ENCODE measurements at regions not wholly inside any gene's neighbourhood (a gene's known extent, or its start where the extent isn't known, plus 50 kb on each side); places are given as distances from the start of the nearest gene placed in this dataset.

DNA sequence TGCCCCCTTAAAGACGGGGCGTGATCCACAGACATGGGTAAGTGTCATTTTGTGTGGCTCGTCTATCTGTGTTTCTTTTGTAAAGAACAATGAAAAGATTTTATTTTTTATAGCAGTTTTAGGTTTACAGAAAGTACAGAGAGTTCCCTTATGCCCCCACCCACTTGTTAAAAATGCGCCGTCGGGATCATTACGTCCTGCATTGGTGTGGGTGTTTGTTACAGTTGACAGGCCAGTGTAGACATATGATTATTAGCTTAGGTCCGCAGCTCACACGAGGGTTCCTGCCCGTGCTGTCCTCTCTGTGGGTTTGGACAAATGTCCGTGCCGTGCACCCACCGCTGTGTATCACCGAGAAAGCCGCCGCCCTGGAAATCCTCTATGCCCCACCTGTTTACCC lies 50.5 kb downstream of the RGS12 start:
- no peak for DNase-seq

DNA sequence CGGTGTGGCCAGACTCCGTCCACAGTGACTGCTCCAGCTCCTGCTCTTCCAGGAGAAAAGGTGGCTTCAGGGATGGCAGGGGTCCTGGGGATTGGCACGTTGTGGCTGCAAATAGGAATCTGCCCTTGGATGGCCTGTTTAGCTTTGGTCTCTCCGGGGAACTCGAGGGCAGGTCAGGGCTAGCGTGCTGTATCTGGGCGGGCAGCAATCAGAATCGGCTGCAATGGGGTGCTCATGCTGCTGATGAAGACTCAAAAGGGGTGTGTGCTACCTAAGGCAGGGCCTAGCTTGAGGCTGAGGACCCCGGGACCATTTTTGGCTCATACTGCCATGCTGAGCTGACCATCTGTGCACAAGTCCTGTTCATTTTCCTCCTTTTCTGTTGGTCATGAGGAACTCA lies 51.3 kb downstream of the RGS12 start:
- DNase-seq = no peak

GRCh38 chr4:3344596-3344995 lies 51.8 kb downstream of the RGS12 start:
- no peak for DNase-seq

DNA sequence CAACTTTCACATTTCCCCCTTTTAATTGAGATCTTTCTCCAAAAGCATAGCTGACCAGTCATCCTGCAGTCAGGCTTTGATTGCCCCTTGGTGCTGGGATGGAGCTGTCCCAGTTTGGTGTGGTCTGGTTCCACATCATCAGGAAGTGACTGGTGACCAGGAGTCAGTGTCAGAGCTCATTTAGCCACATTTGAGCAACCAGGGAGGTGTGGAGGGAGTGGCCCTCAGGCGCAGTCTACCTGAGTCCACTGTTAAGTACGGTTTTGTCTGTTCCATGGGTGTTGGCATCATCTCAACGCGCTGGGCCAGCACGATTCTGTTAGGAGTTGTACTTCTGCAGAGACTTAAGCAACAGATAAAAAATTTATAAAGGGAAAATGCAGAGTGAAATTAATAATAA lies 52.6 kb downstream of the RGS12 start:
- DNase-seq = no peak

DNA sequence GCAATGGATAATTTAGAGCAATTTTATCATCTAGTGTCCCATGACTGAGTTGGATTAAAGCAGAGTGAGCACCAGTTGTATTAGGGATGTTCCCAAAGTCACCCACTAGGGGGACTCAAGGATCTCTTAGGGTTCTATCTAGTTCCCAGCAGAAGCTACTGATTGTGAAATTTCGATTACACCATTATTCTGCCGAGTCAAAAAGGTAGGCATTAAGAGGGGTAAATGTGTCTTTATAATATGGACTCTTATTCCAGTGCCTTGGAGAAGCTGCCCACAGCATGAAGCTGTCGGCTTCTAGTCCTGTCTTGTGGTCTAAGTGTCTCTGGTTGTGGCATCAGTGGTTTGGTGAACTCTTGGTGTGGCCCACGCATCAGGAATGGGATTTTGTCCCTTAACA lies 53.3 kb downstream of the RGS12 start:
- DNase-seq = no peak

- no peak for DNase-seq
Measured at GRCh38 chr4:3347871-3348270, 55.0 kb downstream of the RGS12 start.

DNA sequence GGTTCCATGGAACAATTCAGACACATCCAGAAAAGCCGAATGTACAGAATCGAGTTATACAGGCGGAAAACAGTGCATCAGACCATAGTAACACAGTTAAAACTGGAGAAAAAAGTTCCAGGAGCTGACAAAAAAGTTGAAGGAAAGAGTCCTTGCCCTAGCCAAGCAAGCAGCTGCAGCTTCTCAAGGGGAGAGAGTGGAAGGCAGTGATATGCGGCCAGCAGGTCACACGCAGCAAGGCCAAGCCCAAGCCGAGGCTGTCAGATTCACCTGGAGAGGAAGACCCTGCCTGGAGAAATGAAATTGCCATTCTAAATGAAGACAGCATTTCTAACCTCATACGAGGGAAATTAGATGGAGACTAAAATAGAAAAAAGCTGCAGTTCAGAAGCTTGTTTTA lies 55.8 kb downstream of the RGS12 start:
- no peak for DNase-seq

- DNase-seq = no peak
Measured at GRCh38 chr4:3349116-3349515, 56.3 kb downstream of the RGS12 start.

DNA sequence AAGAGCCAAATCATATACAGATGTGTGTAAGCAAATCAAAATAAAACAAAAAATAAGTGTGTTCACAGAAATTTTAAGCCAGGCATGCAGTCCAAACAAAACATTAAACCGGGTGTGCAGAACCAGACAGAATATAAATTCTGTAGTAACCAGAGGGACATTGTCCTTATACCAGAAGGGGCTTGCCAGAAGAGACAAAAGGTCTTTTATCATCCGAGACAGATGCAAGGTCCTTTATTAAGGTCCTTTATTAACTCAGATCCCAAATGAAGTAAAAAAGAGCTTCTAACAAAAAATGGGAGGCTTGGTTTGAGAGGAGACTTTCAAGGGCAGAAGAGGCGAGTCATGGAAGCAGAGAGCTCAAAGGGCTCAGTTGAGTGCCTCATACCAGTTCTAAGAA lies 59.2 kb downstream of the RGS12 start:
- no peak for DNase-seq

DNA sequence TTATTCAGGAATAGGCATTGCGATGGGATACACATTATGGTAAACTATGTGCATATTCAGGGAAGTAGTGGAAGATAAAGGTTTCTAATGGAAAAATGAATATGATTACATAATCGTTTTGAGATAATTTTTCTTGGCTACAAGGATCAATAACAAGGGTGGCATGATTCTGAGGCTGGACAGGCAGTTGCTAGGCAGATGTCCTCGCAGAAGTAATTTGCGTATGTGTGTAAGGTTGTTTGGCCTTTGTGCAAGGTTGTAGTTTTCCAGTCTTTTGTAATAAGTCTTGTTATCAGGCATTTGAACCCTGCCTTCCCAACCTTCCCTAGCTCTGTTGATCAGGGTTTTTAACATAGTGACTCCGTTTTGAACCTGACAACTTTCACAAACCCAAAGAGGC lies 59.7 kb downstream of the RGS12 start:
- no peak for DNase-seq

DNA sequence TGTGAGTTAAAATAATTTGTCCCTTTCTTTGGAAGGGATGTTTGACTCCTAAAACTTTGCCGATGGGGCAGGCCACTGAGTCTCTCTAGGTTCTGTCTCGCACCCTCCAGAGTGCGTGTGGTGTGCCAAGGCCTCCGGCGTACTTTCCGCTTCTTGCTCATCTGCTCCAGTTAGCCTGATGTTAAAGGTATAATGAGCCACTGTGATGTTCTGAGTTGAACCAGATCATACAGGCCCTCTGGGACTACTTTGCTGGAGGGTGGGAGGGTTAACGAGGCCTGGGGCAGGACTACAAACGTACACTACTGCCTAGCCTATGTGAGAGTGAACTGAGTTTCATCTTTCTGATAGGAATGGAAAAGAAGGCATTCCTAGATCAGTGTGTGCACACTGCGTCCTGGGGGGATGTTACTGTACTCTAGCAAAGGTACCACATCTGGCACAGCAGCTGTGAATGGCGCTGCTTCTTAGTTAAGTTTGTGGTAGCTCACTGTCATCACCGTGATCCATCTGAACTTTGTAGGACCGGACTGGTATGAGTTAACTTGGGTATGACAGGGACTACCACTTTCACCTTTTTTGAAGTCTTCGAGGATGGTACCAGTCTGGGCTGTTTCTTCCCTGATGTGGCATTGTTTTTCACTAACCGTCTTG lies 60.2 kb downstream of the RGS12 start:
- DNase-seq = no peak

- no peak for DNase-seq
Measured at GRCh38 chr4:3353752-3354454, 61.1 kb downstream of the RGS12 start.

GRCh38 chr4:3354455-3354811 lies 61.6 kb downstream of the RGS12 start:
- DNase-seq = no peak

GRCh38 chr4:3355266-3355748 lies 62.5 kb downstream of the RGS12 start:
- DNase-seq = no peak

GRCh38 chr4:3358656-3359055 lies 65.8 kb downstream of the RGS12 start:
- no peak for DNase-seq

DNA sequence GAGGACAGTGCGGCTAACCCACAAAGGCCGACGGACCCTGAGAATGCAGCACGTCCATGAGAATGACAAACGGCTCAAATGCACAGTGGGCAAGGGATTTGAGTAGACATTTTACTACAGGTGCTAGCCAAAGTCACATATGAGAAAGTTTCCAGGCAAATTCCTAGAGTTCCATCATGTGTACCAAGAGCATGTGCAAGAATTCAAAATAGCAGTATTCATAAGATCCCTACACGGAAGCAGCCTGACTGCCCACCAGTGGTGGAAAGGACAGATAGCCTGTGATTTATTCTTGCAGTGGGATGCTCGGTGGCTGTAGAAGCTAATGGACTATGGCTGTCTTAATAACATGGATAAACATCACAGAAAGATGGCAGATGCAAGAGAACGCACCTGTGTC lies 68.0 kb downstream of the RGS12 start:
- no peak for DNase-seq

GRCh38 chr4:3361406-3361805 lies 68.6 kb downstream of the RGS12 start:
- no peak for DNase-seq

DNA sequence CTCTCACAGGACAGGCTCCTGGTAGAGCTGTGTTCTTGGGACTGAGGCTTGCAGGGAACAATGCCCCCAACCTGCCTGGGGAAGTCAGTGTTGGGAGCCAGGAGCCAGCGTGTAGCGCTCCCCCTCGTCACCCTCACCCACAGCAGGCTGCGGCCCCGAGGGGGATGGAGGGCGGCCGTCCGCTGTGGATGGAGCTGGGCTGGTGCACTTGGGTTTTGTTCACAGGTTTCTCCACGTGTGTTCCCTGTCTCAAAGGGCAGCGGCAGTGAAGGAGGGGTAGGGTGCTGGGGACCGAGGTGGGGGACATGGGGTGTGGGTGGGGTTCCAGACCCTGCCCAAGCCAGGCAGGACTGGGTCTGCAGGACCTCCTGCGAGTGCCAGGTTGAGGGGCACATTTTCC lies 69.1 kb downstream of the RGS12 start:
- no peak for DNase-seq

GRCh38 chr4:3362431-3363287 lies 69.8 kb downstream of the RGS12 start:
- no peak for DNase-seq

- DNase-seq = no peak
Measured at GRCh38 chr4:3363411-3364141, 70.8 kb downstream of the RGS12 start.

DNA sequence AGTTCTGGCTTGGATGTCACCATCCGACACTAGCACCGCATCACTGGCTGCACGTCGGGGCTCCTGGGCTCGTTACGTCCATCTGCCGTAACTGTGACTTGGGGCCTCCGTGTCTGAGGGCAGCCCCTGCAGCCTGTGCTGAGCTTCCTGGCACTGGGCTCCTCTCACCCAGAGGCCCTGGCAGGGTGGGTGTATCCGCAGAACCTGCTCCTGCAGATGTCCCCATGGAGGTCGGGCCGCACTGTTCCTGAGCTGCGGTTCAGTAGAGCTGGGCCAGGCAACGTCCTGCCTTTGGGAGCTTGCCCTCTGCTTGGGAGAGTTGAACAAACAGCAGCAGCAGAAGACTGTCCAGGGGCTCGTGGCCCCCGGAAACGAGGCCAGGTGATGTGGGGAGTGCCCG lies 71.4 kb downstream of the RGS12 start:
- DNase-seq = no peak

- no peak for DNase-seq
Measured at GRCh38 chr4:3364634-3365314, 72.0 kb downstream of the RGS12 start.

- no peak for DNase-seq
Measured at GRCh38 chr4:3365326-3365725, 72.5 kb downstream of the RGS12 start.

Data from islet precursor cell (in vitro differentiated cells).